AG04450 (cell line): ENCODE measurements at regions not wholly inside any gene's neighbourhood (a gene's known extent, or its start where the extent isn't known, plus 50 kb on each side); places are given as distances from the start of the nearest gene placed in this dataset.

Source experiments
- CTCF ChIA-PET: fragments of 300-600, 350-600 bp; formaldehyde crosslinking; extraction: SDS; loops from one replicate; lab custom pipeline; 2022; ENCODE audit warnings: antibody characterized with exemption, inconsistent platforms; lab: Charles Lee
- POLR2A ChIA-PET: fragments of 350-600 bp; formaldehyde crosslinking; extraction: SDS; loops from one replicate; lab custom pipeline; 2021; ENCODE audit warnings: antibody characterized with exemption, inconsistent platforms; lab: Yijun Ruan, JAX
- DNase-seq: peaks from one replicate; pipeline ENCODE4 v3.0.0-alpha.2; 2011; ENCODE audit warnings: low read depth, low spot score
- H3K27ac ChIP-seq: one replicate; pipeline ENCODE4 v1.5.1; 2012; ENCODE audit warnings: low read depth, low read length, control low read depth
- H3K27me3 ChIP-seq: one replicate; pipeline ENCODE4 v1.6.0; 2012; ENCODE audit warnings: low read length; ENCODE audit not compliant: control insufficient read depth, insufficient read depth
- H3K4me3 ChIP-seq: 2 replicates; pipeline ENCODE4 v1.5.1; 2011; ENCODE audit warnings: mild to moderate bottlenecking, low read depth, low read length, control low read depth
- H3K9me3 ChIP-seq: 2 replicates; pipeline ENCODE4 v1.5.1; 2012; ENCODE audit warnings: low read length; ENCODE audit not compliant: control insufficient read depth, insufficient read depth
- TF ChIP-seq, protein P1 (sequence below): IDR thresholded peaks from 2 replicates; pipeline ENCODE4 v1.5.1; 2011; ENCODE audit warnings: low read depth, low read length, control low read depth, inconsistent platforms

DNA sequence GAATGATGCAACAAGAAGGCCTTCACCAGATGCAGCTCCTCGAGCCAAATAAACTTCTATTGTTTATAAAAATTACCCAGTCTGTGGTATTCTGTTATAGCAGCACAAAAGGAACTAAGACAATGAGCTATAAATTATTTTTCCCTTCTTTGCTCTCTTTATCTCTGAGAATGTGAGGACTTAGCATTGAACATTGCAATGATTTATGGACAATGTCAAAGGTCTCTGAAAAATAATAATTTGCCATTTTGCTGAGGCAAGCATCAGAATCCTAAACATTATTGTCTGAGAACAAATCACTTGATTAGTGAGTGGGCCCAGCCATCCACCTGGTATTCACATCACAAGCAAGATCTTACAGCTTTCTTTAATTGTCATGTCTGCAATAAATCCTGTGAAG lies 95.4 kb upstream of the SSBP2 start:
- TF ChIP-seq, protein P1, sequence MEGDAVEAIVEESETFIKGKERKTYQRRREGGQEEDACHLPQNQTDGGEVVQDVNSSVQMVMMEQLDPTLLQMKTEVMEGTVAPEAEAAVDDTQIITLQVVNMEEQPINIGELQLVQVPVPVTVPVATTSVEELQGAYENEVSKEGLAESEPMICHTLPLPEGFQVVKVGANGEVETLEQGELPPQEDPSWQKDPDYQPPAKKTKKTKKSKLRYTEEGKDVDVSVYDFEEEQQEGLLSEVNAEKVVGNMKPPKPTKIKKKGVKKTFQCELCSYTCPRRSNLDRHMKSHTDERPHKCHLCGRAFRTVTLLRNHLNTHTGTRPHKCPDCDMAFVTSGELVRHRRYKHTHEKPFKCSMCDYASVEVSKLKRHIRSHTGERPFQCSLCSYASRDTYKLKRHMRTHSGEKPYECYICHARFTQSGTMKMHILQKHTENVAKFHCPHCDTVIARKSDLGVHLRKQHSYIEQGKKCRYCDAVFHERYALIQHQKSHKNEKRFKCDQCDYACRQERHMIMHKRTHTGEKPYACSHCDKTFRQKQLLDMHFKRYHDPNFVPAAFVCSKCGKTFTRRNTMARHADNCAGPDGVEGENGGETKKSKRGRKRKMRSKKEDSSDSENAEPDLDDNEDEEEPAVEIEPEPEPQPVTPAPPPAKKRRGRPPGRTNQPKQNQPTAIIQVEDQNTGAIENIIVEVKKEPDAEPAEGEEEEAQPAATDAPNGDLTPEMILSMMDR = no peak
- DNase-seq = no peak
- Histone ChIP-seq H3K27me3 (no peaks in the 10 kb centered on the region), H3K27ac (no peak overlapping the region), H3K9me3 (no peaks in the 10 kb centered on the region), H3K4me3 (no peak overlapping the region)
- POLR2A ChIA-PET = no interaction called here
- CTCF ChIA-PET = interaction anchor here (1.1 kb wide), 1 partner anchor 413 kb away, joined by 5 read pairs; no protein-coding TSS in a partner anchor

DNA sequence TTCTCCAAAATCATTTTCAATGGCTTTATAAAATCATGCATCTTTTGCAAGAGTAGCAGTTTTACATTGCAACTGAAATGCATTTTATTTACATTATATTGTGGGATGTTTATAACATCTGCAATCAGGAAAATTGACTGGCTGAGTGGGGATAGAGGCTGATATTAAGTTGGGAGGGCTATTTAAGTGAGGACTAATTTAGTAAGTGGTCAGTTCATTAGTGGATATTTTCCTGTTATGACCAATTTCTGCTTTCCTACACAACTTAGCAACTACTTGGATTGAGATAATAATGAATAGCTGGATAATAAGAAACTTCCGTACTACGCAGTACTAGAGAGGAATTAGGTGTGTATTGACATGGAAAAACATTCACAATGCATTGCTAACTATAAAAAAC lies 92.9 kb upstream of the SSBP2 start:
- H3K4me3 ChIP-seq = no peak overlapping the region
- H3K27ac ChIP-seq = no peak overlapping the region
- ChIA-PET CTCF (no interaction called here), POLR2A (no interaction called here)
- no peaks in the 10 kb centered on the region for H3K27me3 ChIP-seq
- TF ChIP-seq, protein P1 = no peak
- no peak for DNase-seq
- H3K9me3 ChIP-seq = no peaks in the 10 kb centered on the region

DNA sequence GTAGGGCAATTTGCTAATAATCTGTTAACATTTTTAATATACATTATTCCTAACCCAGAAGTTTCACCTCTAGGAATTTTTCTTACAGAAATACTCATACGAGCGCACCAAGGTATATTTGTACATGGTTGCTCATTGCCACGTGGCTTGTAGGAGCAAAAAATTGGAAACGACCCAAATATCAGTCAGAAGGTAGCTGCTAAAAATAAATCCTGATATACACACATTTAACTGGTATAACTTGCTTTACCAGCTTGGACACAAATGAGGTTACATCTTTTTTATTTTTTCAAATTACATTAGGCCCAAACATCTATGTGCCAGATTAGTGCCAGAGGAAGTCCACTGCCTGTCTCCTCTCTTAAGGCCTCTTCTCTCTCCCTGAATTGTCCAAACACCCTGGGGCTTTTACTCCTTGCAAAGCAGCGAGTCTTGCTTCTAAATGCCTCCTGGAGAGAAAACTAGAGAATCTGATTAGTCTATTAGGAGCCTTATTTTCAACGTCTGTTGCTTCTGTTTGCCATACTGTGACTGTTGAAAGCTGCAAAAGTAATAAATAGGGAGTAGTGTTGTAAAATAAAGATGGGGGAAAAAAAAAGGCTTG lies 92.0 kb upstream of the SSBP2 start:
- TF ChIP-seq, protein P1 = no peak
- no peak overlapping the region for H3K27ac ChIP-seq
- no peaks in the 10 kb centered on the region for H3K27me3 ChIP-seq
- H3K9me3 ChIP-seq = no peaks in the 10 kb centered on the region
- ChIA-PET CTCF (no interaction called here), POLR2A (no interaction called here)
- DNase-seq = no peak
- no peak overlapping the region for H3K4me3 ChIP-seq

DNA sequence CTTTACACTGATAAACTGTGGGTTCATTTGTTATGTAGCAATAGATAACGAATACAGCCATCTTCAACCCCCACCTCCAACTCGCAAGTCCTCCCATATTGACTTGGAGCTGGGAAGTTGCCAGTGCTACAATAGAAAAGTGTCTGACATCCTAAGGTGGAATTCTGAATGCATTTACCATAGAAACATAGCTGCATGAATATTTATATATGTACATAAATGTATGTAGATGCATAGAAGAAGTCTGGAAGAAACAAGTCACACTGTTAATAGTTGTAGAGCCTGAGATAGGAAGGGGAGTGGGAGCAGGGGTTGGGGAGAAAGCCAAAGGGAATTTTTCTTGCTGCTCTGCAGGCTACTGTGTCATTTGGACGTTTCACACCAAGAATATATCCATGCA lies 88.1 kb upstream of the SSBP2 start:
- POLR2A ChIA-PET = interaction anchor here (1.2 to 1.9 kb wide), 2 partner anchors 13 to 88 kb away, joined by 3 to 6 read pairs; partner anchors contain the start of gene SSBP2

More for the DNA sequence above, 88.1 kb upstream of the SSBP2 start:
- H3K4me3 ChIP-seq = no peak overlapping the region
- H3K9me3 ChIP-seq = no peaks in the 10 kb centered on the region
- no peaks in the 10 kb centered on the region for H3K27me3 ChIP-seq
- CTCF ChIA-PET = interaction anchor here (0.6 to 2.8 kb wide), 13 partner anchors 8 to 440 kb away, joined by 3 to 12 read pairs (median 4); no protein-coding TSS in a partner anchor
- DNase-seq = no peak
- H3K27ac ChIP-seq = no peak overlapping the region
- TF ChIP-seq, protein P1 = no peak
